Fibroblast of skin of right quadriceps (primary cell): ENCODE measurements at regions not wholly inside any gene's neighbourhood (a gene's known extent, or its start where the extent isn't known, plus 50 kb on each side); places are given as distances from the start of the nearest gene placed in this dataset.
A peak's percentile ranks its signal among the peaks of the same experiment; 100 is the strongest.
"Not testable (repeated sequence)": the region's sequence is repeated elsewhere in the genome, so short reads cannot be mapped to it uniquely, and the experiment has no call there.

ENCODE experiments used
- DNase-seq: peaks from one replicate; pipeline ENCODE4 v3.0.0-alpha.2; 2013

DNA sequence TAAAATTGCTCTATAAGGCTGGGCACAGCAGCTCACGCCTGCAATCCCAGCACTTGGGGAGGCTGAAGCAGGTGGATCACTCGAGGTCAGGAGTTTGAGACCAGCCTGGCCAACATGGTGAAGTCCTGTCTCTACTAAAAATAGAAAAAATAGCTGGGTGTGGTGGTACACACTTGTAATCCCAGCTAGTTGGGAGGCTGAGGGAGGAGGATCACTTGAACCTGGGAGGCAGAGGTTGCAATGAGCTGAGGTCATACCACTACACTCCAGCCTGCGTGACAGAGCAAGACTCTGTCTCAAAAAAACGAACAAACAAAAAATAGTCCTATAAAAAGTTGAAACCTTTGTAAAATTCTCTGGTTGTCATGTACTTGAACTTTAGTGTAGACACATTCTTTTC lies 93.0 kb upstream of the KIF26B start:
- not testable (repeated sequence) for DNase-seq

DNA sequence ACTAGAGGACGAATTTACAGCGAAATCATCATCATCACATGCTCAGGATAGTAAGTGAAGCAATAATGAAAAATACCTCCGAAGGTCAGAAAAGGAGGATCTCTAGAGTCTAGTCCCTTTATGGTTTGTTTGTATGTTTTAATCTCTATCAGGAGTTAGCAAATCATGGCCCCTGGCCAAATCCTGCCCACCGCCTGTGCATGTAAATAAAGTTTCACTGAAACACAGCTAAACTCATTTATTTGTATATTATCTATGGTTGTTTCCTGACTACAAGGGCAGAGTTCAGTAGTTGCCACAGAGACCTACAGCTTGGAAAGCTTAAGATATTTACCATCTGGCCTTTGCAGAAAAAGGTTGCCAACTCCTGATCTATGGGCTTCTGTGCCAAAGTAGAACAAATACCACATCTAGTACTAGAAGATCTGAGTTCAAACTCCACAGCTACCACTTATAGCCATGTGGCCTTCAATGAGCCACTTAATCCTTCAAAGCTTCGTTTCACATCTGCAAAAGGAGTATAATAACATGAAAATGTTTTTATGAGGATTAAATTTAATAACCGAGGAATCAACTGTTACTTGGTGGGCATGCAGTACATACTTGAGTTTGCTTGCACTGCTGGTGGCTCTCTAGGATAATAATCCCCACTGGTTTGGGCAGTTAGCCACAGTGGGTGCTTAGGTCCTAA lies 94.0 kb upstream of the KIF26B start:
- DNase-seq, result no peak

DNA sequence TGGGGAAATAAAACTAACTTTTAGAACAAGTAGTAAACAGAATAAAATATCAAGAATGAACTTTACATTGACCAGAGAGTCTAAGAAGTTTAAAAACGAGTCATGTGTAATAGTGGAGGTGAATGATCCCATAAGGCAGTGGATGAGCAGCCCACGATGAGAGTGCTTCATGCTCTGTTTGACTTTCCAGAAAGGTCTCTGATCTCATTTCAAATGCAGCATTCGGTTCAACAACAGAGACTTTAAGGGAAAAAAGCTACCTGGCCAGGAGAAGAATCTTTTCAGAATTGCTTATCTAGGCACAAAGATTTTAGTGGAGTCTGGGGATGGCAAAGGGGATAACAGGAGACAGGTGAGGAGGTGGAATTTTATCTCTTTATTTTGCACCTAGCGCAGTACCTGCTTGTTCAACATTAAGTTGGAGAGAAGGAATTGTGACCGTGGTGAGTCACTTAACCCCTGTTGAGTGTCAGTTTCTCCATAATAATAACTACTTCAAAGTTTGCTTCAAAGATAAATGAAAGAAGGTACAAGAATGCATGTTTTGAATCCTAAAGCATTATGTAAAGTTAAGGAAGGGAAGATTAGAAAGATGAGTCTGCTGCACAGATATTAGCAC lies 94.9 kb upstream of the KIF26B start:
- no peak for DNase-seq

GRCh38 chr1:245058882-245059281 lies 95.9 kb upstream of the KIF26B start:
- DNase-seq, result no peak

DNA sequence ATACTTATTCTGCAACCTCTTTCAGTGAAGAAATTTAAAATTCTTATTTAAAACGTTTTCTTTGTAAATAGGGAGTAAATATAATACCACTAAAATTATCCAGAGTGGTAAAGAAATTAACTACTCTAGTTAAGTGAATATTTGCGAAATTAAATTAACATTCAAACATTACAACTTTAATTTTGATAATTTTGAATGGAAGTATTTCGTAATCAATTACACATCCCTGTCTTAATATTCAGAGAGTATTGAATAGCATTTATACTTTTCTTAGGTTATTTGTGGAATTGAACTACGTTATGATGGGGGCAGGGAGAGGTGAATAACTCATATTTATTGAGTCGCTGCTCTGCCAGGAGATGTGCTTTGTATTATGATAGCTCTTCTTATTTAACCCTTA lies 96.3 kb upstream of the KIF26B start:
- no peak for DNase-seq

GRCh38 chr1:245056913-245057312 lies 97.9 kb upstream of the KIF26B start:
- DNase-seq, result no peak

- DNase-seq, result not testable (repeated sequence)
These were observed 98.5 kb upstream of the KIF26B start for GRCh38 chr1:245056296-245056695.

DNA sequence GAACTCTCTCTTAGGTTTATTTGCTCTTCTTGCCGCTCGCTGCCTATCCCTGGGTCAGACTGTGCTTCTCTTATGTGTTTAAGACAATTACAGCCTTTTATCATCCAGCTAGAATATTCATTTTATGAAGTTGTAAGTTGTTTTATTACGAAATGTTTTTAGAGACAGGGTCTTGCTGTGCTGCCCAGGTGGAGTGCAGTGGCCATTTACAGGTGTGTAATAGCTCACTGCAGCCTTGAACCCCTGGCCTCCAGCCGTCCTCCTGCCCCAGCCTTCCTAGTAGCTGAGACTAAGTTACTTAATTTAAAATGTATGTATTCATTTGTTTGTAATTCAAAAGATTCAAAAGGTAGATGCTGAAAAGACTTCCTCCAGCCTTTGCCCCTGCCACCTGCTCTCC lies 99.0 kb upstream of the KIF26B start:
- DNase-seq, result no peak

- no peak for DNase-seq
These were observed 100.1 kb upstream of the KIF26B start for GRCh38 chr1:245054507-245055270.

GRCh38 chr1:245054105-245054504 lies 100.7 kb upstream of the KIF26B start:
- no peak for DNase-seq

- no peak for DNase-seq
These were observed 102.5 kb upstream of the KIF26B start for GRCh38 chr1:245052258-245052657.

DNA sequence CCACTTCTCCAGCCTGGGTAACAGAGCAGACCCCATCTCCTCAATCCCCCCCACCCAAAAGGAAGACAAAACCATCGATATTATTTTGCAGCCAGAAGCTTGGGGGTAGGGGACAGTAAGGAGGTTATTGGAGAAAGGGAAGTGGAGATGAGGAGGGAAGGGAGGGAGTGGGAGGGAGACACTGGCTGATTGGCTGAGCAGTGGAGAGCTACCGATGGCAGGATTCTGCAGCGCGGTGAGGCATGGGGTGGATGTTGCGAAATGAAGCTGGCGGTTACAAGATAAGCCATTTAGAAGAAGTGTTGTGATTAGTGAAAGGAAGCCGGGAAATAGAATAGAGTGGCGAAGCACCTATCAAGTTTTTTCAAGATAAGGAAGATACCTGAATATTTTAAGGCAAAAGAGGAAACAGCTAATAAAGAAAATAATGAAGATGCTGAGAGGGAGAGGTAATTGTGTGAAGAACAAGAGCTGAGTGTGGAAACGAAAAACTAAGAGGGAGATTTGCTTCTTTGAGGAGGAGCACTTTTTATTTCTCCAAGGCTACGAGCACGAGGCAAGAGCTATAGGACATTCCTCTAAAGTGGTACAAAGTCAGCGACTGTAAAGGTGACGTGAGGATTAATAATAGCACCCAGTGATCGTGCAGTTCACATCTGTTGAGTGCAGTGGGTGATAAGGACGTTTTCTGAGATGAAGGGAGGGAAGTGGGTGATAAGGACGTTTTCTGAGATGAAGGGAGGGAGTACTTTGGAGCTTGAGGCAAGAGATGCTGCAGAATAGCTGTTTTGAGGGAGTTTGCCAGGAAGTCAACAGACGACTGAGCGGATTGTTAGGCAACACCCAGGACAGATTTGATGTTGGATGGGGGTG lies 103.2 kb upstream of the KIF26B start:
- no peak for DNase-seq

DNA sequence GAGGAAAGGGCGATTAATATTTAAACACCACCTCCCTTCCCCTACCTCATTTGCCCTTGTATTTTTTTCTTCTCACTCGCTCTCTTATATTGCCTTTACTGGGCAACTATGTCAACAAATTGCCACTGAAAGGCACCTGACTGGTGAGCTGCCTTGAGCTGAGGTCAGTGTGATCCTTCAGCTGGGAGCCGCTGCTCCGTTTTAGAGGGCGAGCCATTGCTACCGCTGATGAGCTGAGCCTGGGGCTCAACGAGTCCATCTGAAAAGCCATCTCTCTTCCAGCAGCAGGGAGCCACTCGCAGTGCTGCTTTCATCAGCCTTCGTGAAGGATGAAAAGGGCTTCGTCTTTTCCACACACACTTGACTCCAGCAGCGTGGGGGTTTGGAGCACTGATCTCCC lies 108.0 kb upstream of the KIF26B start:
- DNase-seq, result no peak

GRCh38 chr1:245046315-245046714 lies 108.5 kb upstream of the KIF26B start:
- DNase-seq, result no peak

DNA sequence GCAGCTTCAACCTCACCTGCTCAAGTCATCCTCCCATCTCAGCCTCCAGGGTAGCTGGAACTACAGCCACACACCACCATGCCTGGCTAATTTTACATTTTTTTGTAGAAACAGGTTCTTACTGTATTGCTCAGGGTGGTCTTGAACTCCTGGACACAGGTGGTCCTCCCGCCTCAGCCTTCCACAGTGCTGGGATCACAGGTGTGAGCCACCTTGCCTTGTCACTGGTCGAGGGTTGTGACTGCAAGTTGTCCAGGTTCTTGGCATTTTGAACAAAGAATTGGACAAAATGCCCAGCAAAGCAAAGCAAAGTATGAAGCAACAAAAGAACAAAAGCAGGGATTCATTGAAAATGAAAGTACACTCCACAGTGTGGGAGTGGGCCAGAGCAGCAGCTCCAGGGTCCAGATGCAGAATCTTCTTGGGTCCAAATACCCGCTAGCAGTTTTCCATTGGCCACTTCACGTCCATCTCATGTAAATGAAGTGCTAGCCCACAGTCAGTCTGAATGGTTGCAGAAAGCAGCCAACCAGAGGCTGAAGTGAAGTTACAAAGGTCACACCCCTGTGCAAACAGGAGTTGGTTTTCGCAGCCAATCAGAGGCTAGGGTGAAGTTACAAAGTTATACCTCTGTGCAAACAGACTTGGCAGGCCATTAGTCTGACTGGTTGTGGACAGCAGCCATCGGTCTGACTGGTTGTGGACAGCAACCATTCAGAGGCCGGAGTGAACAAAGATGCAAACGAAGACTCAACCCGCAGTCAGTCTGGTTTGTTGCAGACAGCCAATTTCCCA lies 109.5 kb upstream of the KIF26B start:
- DNase-seq, result no peak

GRCh38 chr1:245043611-245043940 lies 111.2 kb upstream of the KIF26B start:
- no peak for DNase-seq

DNA sequence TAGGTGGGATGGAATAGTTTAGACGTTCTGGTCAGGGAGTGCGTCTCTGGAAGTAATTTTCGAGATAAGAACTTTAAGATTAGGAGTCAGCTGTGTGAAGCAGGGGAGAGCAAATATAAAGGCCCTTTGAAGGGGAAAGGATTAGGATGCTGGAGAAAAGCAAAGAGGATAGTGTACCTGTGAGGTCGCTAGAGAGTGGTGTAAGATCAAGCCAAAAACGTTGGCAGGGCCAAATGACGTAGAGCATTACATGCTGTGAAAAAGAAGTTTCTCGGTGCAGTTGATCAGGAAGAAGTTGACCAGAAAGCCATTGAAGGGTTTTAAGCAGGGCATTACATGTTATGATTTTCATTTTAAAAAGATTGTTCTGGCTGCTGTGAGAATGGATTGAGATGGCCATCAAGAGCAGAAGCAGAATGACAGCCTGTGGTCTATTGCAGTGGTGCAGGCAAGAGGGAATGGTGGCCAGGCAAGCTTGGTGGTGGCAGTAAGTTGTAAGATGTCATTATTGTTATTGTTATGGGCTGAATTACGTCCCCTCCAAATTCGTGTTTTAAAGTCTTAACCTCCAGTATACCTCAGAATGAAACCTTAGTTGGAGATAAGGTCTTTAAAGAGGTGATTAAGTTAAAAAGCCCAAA lies 113.6 kb upstream of the KIF26B start:
- no peak for DNase-seq

- no peak for DNase-seq
These were observed 115.6 kb upstream of the KIF26B start for GRCh38 chr1:245039196-245039595.

DNA sequence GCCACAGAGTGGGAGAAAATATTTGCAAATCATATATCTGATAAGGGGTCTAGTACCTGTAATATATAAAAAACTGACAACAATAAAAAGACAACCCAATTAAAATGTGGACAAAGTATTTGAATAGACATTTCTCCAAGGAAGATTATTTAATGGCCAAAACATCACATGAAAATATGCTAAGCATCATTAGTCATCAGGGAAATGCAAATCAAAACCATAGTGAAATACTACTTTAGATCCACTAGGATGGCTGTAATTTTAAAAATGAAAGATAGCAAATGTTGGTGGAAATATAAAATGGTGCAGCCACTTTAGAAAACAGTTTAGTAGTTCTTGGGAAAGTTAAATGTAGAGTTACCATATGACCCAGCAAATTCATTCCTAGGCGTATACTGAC lies 118.7 kb upstream of the KIF26B start:
- DNase-seq, result peak; percentile 12

DNA sequence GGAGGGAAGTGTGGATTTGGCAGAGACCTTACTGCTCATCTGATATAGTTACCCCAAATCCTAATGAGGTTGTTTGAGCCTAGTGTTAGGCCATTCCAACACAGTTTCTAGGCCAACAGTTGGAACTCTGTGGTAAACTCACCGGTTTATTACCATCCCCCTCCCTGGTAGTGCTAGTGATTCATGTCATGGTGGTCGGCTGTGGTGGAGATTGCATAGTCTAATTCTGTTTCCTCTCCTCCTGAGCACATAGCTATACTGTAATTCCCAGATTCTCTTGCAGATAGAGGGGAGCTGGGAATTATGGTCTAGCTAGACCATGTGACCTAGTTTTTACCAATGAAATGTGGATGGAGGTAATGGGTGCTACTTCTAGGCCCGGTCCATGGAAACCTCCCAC lies 123.7 kb upstream of the KIF26B start:
- peak; percentile 39 for DNase-seq

GRCh38 chr1:245026247-245026646 lies 128.5 kb upstream of the KIF26B start:
- DNase-seq, result no peak

DNA sequence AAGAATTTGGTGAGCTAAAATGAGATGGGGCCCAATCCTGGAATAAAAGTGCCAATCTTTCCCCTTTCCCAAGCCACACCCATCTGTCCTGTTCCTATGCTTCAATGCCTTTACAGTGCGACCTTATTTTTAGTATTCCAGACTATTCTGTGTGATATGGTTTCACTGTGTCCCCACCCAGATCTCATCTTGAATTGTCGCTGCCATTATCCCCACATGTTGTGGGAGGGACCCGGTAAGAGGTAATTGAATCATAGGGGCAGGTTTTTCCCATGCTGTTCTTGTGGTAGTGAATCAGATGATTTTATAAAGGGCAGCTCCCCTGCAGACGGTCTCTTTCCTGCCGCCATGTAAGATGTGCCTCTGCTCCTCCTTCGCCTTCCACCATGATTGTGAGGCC lies 129.3 kb upstream of the KIF26B start:
- DNase-seq, result no peak
